Progenitor cell of endocrine pancreas (in vitro differentiated cells): ENCODE measurements at regions not wholly inside any gene's neighbourhood (a gene's known extent, or its start where the extent isn't known, plus 50 kb on each side); places are given as distances from the start of the nearest gene placed in this dataset.

ENCODE experiments used
- DNase-seq: peaks from one replicate; pipeline ENCODE4 v3.0.0; 2021; ENCODE audit warnings: low spot score; ENCODE audit not compliant: unreplicated experiment
- H3K27ac Mint-ChIP-seq: 2 replicates; pipeline ENCODE4 v1.8.0; 2021; ENCODE audit warnings: mild to moderate bottlenecking, moderate library complexity, mixed read lengths
- H3K27me3 Mint-ChIP-seq: 2 replicates; pipeline ENCODE4 v1.8.0; 2021; ENCODE audit warnings: mixed read lengths
- H3K36me3 Mint-ChIP-seq: 2 replicates; pipeline ENCODE4 v1.8.0; 2022; ENCODE audit warnings: mixed read lengths; ENCODE audit not compliant: insufficient read depth
- H3K4me1 Mint-ChIP-seq: 2 replicates; pipeline ENCODE4 v1.8.0; 2021; ENCODE audit warnings: low read depth, mixed read lengths
- H3K4me3 Mint-ChIP-seq: 2 replicates; pipeline ENCODE4 v1.8.0; 2021; ENCODE audit warnings: low read depth, mild to moderate bottlenecking, moderate library complexity, mixed read lengths
- H3K9me3 Mint-ChIP-seq: 2 replicates; pipeline ENCODE4 v1.8.0; 2021; ENCODE audit warnings: low read depth, mixed read lengths
- TF ChIP-seq, protein P1 (sequence below): fragments of 200-600 bp; sonication (generic); IDR thresholded peaks from one replicate; pipeline ENCODE4 v1.5.0; 2021; ENCODE audit warnings: antibody characterized with exemption, mild to moderate bottlenecking; ENCODE audit not compliant: unreplicated experiment

DNA sequence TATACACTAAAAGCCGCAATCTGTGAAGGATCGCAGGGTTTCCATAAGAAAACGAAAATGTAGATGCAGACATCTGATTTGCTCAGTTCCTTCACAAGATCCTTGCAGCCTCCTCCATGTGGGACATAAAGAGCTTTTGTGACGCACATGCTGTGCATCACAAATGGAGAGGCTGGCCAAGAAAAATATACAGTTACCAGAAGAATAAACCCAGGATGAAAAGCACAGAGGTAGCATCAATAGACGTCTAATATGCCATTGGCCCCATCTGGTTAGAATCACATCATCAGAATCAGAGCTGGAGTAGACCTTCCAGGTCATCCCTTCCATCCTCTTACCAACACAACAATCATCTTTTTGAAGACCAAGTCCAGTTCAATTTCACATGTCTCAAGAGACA is 517.4 kb downstream of the RAB28 start:
- Mint-ChIP-seq H3K36me3 (no peaks in the 10 kb centered on the region), H3K9me3 (no peaks in the 10 kb centered on the region), H3K27me3 (no peaks in the 10 kb centered on the region), H3K27ac (no peak overlapping the region), H3K4me1 (peaks cover 20% of the 10 kb centered on the region), H3K4me3 (no peak overlapping the region)
- DNase-seq = no peak
- TF ChIP-seq, protein P1, sequence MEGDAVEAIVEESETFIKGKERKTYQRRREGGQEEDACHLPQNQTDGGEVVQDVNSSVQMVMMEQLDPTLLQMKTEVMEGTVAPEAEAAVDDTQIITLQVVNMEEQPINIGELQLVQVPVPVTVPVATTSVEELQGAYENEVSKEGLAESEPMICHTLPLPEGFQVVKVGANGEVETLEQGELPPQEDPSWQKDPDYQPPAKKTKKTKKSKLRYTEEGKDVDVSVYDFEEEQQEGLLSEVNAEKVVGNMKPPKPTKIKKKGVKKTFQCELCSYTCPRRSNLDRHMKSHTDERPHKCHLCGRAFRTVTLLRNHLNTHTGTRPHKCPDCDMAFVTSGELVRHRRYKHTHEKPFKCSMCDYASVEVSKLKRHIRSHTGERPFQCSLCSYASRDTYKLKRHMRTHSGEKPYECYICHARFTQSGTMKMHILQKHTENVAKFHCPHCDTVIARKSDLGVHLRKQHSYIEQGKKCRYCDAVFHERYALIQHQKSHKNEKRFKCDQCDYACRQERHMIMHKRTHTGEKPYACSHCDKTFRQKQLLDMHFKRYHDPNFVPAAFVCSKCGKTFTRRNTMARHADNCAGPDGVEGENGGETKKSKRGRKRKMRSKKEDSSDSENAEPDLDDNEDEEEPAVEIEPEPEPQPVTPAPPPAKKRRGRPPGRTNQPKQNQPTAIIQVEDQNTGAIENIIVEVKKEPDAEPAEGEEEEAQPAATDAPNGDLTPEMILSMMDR = no peak

- DNase-seq = no peak
- Mint-ChIP-seq H3K36me3 (no peaks in the 10 kb centered on the region), H3K9me3 (no peaks in the 10 kb centered on the region), H3K4me1 (peaks cover 12% of the 10 kb centered on the region), H3K4me3 (no peak overlapping the region), H3K27me3 (no peaks in the 10 kb centered on the region), H3K27ac (no peak overlapping the region)
- TF ChIP-seq, protein P1 = no peak
Observed at GRCh38 chr4:12965334-12965733, 518.8 kb downstream of the RAB28 start.

GRCh38 chr4:12963912-12964311 is 520.2 kb downstream of the RAB28 start:
- TF ChIP-seq, protein P1 = no peak

DNA sequence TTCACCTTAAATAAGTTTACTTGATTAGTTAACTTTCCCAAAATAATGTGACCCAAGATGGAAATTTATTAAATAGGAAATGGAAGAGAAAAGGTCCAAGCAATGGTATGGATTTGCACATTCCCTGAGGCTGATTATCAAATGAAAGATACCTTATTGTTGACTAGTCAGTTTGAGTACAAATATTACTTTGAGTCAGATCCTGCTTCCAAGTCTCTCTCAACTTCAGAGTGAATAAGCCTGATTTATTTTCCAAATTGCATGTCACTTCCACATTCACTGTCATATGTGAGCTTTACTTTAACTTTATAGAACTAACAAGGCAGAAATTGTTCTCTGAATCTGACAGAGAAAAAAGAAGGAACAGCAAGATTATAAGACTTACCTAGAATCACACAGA is 520.8 kb downstream of the RAB28 start:
- TF ChIP-seq, protein P1 = no peak
- Mint-ChIP-seq H3K27ac (no peak overlapping the region), H3K9me3 (no peaks in the 10 kb centered on the region), H3K4me3 (no peak overlapping the region), H3K4me1 (peaks cover 12% of the 10 kb centered on the region), H3K36me3 (no peaks in the 10 kb centered on the region), H3K27me3 (peaks cover 2% of the 10 kb centered on the region)
- no peak for DNase-seq

More at GRCh38 chr4:12963912-12964311, 520.2 kb downstream of the RAB28 start:
- no peaks in the 10 kb centered on the region for H3K36me3 Mint-ChIP-seq
- no peak overlapping the region for H3K4me3 Mint-ChIP-seq
- H3K4me1 Mint-ChIP-seq = peaks cover 12% of the 10 kb centered on the region
- H3K9me3 Mint-ChIP-seq = no peaks in the 10 kb centered on the region
- DNase-seq = no peak
- H3K27me3 Mint-ChIP-seq = peaks cover 2% of the 10 kb centered on the region
- H3K27ac Mint-ChIP-seq = no peak overlapping the region

DNA sequence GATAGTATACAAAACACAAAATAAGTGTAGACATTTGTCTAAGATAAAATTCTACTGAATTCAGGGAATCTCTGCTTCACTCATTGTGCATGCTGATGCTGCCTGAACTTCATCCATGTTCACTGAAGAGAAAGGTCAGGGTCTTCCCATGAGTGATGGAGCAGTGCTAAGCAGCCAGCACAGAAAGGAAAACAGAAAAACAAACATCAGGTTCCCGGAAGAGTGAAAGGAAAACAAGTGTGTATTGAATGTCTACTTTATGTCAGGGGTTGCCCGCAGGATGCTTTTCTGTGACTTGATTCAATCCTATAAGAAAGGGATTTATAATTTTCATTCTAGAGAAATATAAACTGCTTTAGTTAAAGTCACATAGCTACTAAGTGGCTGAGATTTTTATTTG is 522.4 kb downstream of the RAB28 start:
- Mint-ChIP-seq H3K36me3 (no peaks in the 10 kb centered on the region), H3K27me3 (peaks cover 2% of the 10 kb centered on the region), H3K27ac (no peak overlapping the region), H3K9me3 (no peaks in the 10 kb centered on the region), H3K4me3 (no peak overlapping the region), H3K4me1 (peaks cover 16% of the 10 kb centered on the region)
- TF ChIP-seq, protein P1 = no peak
- no peak for DNase-seq
